KOPT-K1 (cell line): ENCODE measurements at regions not wholly inside any gene's neighbourhood (a gene's known extent, or its start where the extent isn't known, plus 50 kb on each side); places are given as distances from the start of the nearest gene placed in this dataset.

ENCODE experiments used
- H3K27ac ChIP-seq: fragments of 200-600 bp; sonication (generic); 2 replicates; pipeline ENCODE4 v1.5.1; 2016; ENCODE audit warnings: antibody characterized with exemption, mild to moderate bottlenecking, low read depth, low read length; ENCODE audit not compliant: poor library complexity, severe bottlenecking
- H3K36me3 ChIP-seq: fragments of 200-600 bp; sonication (generic); 2 replicates; pipeline ENCODE4 v1.5.1; 2017; ENCODE audit warnings: antibody characterized with exemption, mild to moderate bottlenecking, low read length, moderate library complexity; ENCODE audit not compliant: insufficient read depth
- H3K9me3 ChIP-seq: fragments of 200-600 bp; sonication (generic); 2 replicates; pipeline ENCODE4 v1.5.1; 2017; ENCODE audit warnings: antibody characterized with exemption, low read length, mild to moderate bottlenecking; ENCODE audit not compliant: insufficient read depth, poor library complexity, severe bottlenecking

GRCh38 chr15:69537901-69538300, 85.3 kb downstream of the RPLP1 start:
- Histone ChIP-seq H3K27ac (no peak overlapping the region), H3K36me3 (no peaks in the 10 kb centered on the region), H3K9me3 (no peaks in the 10 kb centered on the region)

GRCh38 chr15:69538379-69538778, 85.8 kb downstream of the RPLP1 start:
- H3K27ac ChIP-seq: no peak overlapping the region
- no peaks in the 10 kb centered on the region for H3K36me3 ChIP-seq

GRCh38 chr15:69539345-69539744, 86.7 kb downstream of the RPLP1 start:
- Histone ChIP-seq H3K36me3 (no peaks in the 10 kb centered on the region), H3K27ac (no peak overlapping the region), H3K9me3 (no peaks in the 10 kb centered on the region)

More at GRCh38 chr15:69538379-69538778, 85.8 kb downstream of the RPLP1 start:
- H3K9me3 ChIP-seq: no peaks in the 10 kb centered on the region

GRCh38 chr15:69540622-69541021, 88.0 kb downstream of the RPLP1 start:
- H3K36me3 ChIP-seq: no peaks in the 10 kb centered on the region
- no peak overlapping the region for H3K27ac ChIP-seq

GRCh38 chr15:69542028-69542427, 89.4 kb downstream of the RPLP1 start:
- Histone ChIP-seq H3K9me3 (no peaks in the 10 kb centered on the region), H3K36me3 (no peaks in the 10 kb centered on the region), H3K27ac (no peak overlapping the region)

More at GRCh38 chr15:69540622-69541021, 88.0 kb downstream of the RPLP1 start:
- H3K9me3 ChIP-seq: no peaks in the 10 kb centered on the region

- H3K27ac ChIP-seq: no peak overlapping the region
- H3K9me3 ChIP-seq: no peaks in the 10 kb centered on the region
- no peaks in the 10 kb centered on the region for H3K36me3 ChIP-seq
Observed at GRCh38 chr15:69543681-69544364, 91.2 kb downstream of the RPLP1 start.

- H3K9me3 ChIP-seq: no peaks in the 10 kb centered on the region
- no peaks in the 10 kb centered on the region for H3K36me3 ChIP-seq
- H3K27ac ChIP-seq: no peak overlapping the region
Observed at GRCh38 chr15:69544365-69545113, 91.9 kb downstream of the RPLP1 start.

GRCh38 chr15:69546182-69546581, 93.6 kb downstream of the RPLP1 start:
- peaks cover 7% of the 10 kb centered on the region for H3K9me3 ChIP-seq

GRCh38 chr15:69548395-69549180, 96.0 kb downstream of the RPLP1 start:
- Histone ChIP-seq H3K27ac (no peak overlapping the region), H3K9me3 (peaks cover 26% of the 10 kb centered on the region), H3K36me3 (no peaks in the 10 kb centered on the region)

More at GRCh38 chr15:69546182-69546581, 93.6 kb downstream of the RPLP1 start:
- Histone ChIP-seq H3K36me3 (no peaks in the 10 kb centered on the region), H3K27ac (no peak overlapping the region)

- no peaks in the 10 kb centered on the region for H3K36me3 ChIP-seq
- peaks cover 26% of the 10 kb centered on the region for H3K9me3 ChIP-seq
- no peak overlapping the region for H3K27ac ChIP-seq
Observed at GRCh38 chr15:69551391-69552056, 98.9 kb downstream of the RPLP1 start.

- peaks cover 26% of the 10 kb centered on the region for H3K9me3 ChIP-seq
- H3K36me3 ChIP-seq: no peaks in the 10 kb centered on the region
Observed at GRCh38 chr15:69552057-69552815, 99.6 kb downstream of the RPLP1 start.

GRCh38 chr15:69553686-69554085, 101.1 kb downstream of the RPLP1 start:
- peaks cover 26% of the 10 kb centered on the region for H3K9me3 ChIP-seq
- no peak overlapping the region for H3K27ac ChIP-seq
- H3K36me3 ChIP-seq: no peaks in the 10 kb centered on the region

More at GRCh38 chr15:69552057-69552815, 99.6 kb downstream of the RPLP1 start:
- no peak overlapping the region for H3K27ac ChIP-seq

GRCh38 chr15:69554279-69554961, 101.8 kb downstream of the RPLP1 start:
- Histone ChIP-seq H3K36me3 (no peaks in the 10 kb centered on the region), H3K9me3 (peaks cover 26% of the 10 kb centered on the region), H3K27ac (no peak overlapping the region)

- H3K9me3 ChIP-seq: peaks cover 26% of the 10 kb centered on the region
- H3K27ac ChIP-seq: no peak overlapping the region
Observed at GRCh38 chr15:69555080-69555479, 102.5 kb downstream of the RPLP1 start.

More at GRCh38 chr15:69555080-69555479, 102.5 kb downstream of the RPLP1 start:
- no peaks in the 10 kb centered on the region for H3K36me3 ChIP-seq
